ENCODE measurements at regions not wholly inside any gene's neighbourhood (a gene's known extent, or its start where the extent isn't known, plus 50 kb on each side); places are given as distances from the start of the nearest gene placed in this dataset.
A peak's percentile ranks its signal among the peaks of the same experiment; 100 is the strongest.
"Not testable (repeated sequence)": the region's sequence is repeated elsewhere in the genome, so short reads cannot be mapped to it uniquely, and the experiment has no call there.

- no peak for DNase-seq (ENCODE audit: low read depth)
Observed at GRCh38 chr16:8062677-8063076, 527.6 kb downstream of the TMEM114 start.

GRCh38 chr16:8055761-8056160 is 534.5 kb downstream of the TMEM114 start:
- no peak for DNase-seq (ENCODE audit: low read depth)

- no peak for DNase-seq (ENCODE audit: low read depth)
Observed at GRCh38 chr16:8053437-8053836, 536.9 kb downstream of the TMEM114 start.

GRCh38 chr16:8048433-8048832 is 541.9 kb downstream of the TMEM114 start:
- no peak for DNase-seq (ENCODE audit: low read depth)

GRCh38 chr16:8047736-8048135 is 542.6 kb downstream of the TMEM114 start:
- no peak for DNase-seq (ENCODE audit: low read depth)

GRCh38 chr16:8044796-8045195 is 545.5 kb downstream of the TMEM114 start:
- peak; percentile 75 for DNase-seq (ENCODE audit: low read depth)

- no peak for DNase-seq (ENCODE audit: low read depth)
Observed at GRCh38 chr16:8032406-8032805, 557.9 kb downstream of the TMEM114 start.

- not testable (repeated sequence) for DNase-seq (ENCODE audit: low read depth)
Observed at GRCh38 chr16:8030004-8030403, 560.3 kb downstream of the TMEM114 start.

- DNase-seq (ENCODE audit: low read depth): peak; percentile 16
Observed at GRCh38 chr16:8026450-8026849, 563.9 kb downstream of the TMEM114 start.

GRCh38 chr16:8023326-8023725 is 567.0 kb downstream of the TMEM114 start:
- no peak for DNase-seq (ENCODE audit: low read depth)

- DNase-seq (ENCODE audit: low read depth): no peak
Observed at GRCh38 chr16:8005096-8005860, 585.0 kb downstream of the TMEM114 start.

GRCh38 chr16:7998789-7999453 is 591.4 kb downstream of the TMEM114 start:
- peak; percentile 15 for DNase-seq (ENCODE audit: low read depth)

GRCh38 chr16:7997966-7998365 is 592.3 kb downstream of the TMEM114 start:
- peak; percentile 45 for DNase-seq (ENCODE audit: low read depth)

GRCh38 chr16:7992616-7993015 is 597.7 kb downstream of the TMEM114 start:
- DNase-seq (ENCODE audit: low read depth): peak; percentile 35

GRCh38 chr16:7990626-7991260 is 599.6 kb downstream of the TMEM114 start:
- peak; percentile 58 for DNase-seq (ENCODE audit: low read depth)

GRCh38 chr16:7983676-7984075 is 606.6 kb downstream of the TMEM114 start:
- no peak for DNase-seq (ENCODE audit: low read depth)

GRCh38 chr16:7980133-7980483 is 610.2 kb downstream of the TMEM114 start:
- no peak for DNase-seq (ENCODE audit: low read depth)

GRCh38 chr16:7979448-7980132 is 610.7 kb downstream of the TMEM114 start:
- peak; percentile 10 for DNase-seq (ENCODE audit: low read depth)

- DNase-seq (ENCODE audit: low read depth): no peak
Observed at GRCh38 chr16:7976563-7976962, 613.7 kb downstream of the TMEM114 start.

GRCh38 chr16:7976125-7976524 is 614.2 kb downstream of the TMEM114 start:
- DNase-seq (ENCODE audit: low read depth): no peak

GRCh38 chr16:7967996-7968509 is 622.3 kb downstream of the TMEM114 start:
- DNase-seq (ENCODE audit: low read depth): peak; percentile 58

GRCh38 chr16:7964744-7965143 is 625.6 kb downstream of the TMEM114 start:
- no peak for DNase-seq (ENCODE audit: low read depth)

Data from RPMI7951 (cell line).